NCI-H1048 (cell line): ENCODE measurements at regions not wholly inside any gene's neighbourhood (a gene's known extent, or its start where the extent isn't known, plus 50 kb on each side); places are given as distances from the start of the nearest gene placed in this dataset.

ENCODE experiments used
- DNase-seq: peaks from one replicate; lab custom pipeline; 2025; lab: John Stamatoyannopoulos, UW

GRCh38 chr13:82698383-82698782, 1183.9 kb downstream of the SLITRK1 start:
- no peak for DNase-seq

GRCh38 chr13:82693607-82694006, 1188.7 kb downstream of the SLITRK1 start:
- no peak for DNase-seq

- DNase-seq, result no peak
Measured at GRCh38 chr13:82688400-82688994, 1193.8 kb downstream of the SLITRK1 start.

GRCh38 chr13:82687884-82688283, 1194.4 kb downstream of the SLITRK1 start:
- no peak for DNase-seq

DNA sequence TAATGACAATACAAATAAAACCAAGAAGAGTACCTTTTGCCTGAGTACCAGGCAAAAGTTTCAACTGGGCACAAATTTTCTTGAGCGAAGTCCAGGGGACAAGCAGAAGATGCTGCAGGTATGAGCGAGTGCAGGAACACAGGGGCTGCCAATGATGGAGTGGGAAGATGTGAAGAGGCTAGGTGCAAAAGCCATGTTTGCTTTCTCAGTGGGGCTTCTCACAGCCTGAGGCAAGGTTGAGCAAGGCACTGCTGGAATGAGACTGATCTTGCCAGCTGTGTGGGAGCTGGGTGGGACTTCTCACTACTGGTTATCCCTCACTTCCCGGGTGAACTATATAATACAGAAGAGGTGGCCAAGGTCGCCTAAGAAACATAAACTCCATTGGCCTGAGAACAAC, 1200.7 kb downstream of the SLITRK1 start:
- no peak for DNase-seq

GRCh38 chr13:82678052-82678451, 1204.2 kb downstream of the SLITRK1 start:
- no peak for DNase-seq

DNA sequence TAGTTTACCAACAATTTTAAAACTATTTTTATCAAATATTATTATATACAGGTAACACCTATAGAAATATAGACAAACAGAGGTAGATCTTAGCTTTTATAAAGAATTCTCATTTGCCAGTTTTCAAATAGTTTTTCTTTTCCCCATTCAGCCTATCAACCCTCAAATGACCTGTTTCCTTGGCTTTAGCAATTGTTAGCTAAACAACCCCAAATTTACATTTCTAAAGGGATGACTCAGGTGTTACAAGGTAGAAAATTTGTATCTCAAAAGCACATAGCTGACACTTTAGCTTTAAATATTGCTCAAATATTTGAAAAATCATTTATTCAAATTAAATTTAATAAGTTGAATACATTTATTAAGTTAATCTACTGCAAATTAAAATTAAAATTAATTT, 1207.2 kb downstream of the SLITRK1 start:
- no peak for DNase-seq

DNA sequence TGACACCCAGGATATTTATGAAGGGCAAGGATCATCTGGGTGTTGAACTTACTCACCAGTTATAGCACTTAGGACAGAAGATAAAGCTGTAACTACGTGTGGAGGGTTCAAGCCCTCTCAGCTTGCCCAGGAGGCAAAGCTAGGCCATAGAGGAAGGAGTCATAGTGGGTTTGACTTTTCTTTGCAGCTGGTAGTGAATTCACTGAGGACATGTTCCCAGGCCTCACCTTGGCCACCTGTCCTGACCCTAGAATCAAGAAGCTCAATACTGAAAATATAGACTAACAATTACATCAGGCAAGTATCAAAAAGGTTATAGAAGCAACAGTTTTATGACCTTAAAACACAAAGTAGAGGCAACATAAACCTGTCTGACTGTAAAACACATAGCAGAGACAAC, 1207.7 kb downstream of the SLITRK1 start:
- no peak for DNase-seq

DNA sequence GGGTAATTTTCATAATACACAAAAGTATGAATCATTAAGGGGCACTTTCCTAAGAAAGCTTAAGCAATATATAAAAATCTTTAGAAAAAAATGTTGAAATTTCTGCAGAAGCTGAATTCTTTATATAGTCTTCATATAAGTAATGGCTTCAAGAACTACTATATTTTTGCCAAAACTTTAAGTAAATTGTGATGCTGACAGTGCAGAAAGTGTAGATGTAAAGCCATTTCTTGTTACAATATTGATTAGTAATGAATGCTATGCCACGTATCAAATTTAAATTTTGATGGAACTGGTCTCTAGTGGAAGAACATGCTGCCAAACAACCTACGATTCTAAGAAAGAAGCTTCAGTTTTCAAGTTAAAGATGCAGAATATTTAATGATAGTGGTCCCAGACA, 1210.0 kb downstream of the SLITRK1 start:
- DNase-seq, result no peak

GRCh38 chr13:82664183-82664582, 1218.1 kb downstream of the SLITRK1 start:
- no peak for DNase-seq

DNA sequence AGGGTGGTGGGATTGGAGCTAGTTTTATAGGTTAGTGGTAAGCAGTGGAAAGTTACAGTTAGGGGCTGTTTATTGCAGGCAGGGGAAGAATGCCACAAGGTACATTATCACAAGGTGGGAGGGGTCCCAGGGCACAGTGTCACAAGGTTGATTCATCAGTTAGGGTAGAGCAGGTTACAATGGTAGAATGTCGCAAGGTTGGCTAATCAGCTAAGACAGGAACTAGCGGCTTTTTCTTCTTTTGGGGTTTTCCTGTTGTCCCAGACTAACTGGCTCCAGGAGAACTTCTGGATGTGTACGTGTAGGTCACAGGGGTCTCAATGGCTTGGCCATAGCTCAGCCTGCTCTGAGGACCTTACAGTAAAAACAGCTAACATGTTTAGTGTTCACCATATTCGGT, 1221.1 kb downstream of the SLITRK1 start:
- no peak for DNase-seq

- DNase-seq, result no peak
Measured at GRCh38 chr13:82658811-82659210, 1223.5 kb downstream of the SLITRK1 start.

- DNase-seq, result no peak
Measured at GRCh38 chr13:82657471-82657870, 1224.8 kb downstream of the SLITRK1 start.

DNA sequence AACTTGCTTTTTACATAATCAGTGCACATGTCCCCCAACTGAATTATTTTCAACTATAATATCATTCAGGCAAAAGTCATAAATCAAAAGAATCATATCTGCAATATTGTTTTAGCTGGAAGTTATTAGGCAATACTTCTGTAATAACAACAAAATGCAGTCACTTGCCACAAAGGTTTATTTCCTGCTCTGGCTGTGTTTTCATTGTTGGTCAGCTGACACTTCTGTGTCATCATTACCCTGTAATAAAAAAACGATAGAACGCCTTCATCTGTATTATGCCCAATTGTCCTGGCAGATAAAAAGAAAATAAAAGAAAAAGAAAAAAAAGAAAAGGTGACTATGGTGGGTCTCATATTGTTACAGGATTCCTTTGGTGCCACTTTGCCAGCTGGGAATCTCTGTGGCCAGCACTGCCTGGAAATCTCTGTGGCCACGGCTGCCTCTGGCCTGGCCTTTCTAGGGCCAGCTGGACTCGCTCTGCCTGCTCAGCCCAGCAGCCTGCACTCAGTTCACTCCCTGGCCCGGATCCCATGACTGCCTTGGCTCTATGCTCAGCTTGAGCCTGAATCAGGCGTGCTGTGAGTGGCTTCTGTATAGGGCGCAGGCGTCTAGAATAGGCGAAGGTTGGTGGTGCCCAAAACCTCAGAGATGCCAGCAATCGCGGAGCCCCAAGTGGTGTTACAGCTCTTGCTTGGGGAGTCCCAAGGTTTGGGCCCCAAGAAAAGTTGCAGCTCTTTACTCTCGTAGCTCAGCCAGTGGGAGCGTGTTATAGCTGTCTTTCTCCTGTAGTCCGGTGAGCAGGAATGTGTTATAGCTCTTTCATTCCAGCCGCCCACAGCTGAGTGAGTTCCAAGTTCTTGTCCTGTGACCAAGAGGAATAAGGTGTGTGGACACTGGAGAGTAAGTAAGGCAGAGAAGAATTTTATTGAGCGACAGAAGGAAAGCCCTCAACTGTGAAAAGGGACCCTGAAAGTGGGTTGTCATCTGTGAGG, 1227.1 kb downstream of the SLITRK1 start:
- DNase-seq, result no peak

GRCh38 chr13:82654143-82654542, 1228.1 kb downstream of the SLITRK1 start:
- no peak for DNase-seq

DNA sequence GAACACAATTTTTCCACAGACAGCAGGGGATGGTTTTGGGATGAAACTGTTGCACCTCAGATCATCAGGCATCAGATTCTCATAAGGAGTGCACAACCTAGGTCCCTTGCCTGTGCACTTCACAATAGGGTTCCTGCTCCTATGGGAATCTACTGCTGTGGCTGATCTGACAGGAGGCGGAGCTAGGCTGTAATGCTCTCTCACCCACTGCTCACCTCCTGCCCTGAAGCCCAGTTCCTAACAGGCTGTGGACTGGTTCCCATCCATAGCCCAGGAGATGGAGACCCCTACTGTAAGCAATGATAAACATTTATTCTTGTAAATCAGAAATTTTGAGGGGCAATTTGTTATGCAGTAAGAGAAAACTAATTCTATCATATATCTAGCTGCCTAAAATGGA, 1234.7 kb downstream of the SLITRK1 start:
- DNase-seq, result no peak

DNA sequence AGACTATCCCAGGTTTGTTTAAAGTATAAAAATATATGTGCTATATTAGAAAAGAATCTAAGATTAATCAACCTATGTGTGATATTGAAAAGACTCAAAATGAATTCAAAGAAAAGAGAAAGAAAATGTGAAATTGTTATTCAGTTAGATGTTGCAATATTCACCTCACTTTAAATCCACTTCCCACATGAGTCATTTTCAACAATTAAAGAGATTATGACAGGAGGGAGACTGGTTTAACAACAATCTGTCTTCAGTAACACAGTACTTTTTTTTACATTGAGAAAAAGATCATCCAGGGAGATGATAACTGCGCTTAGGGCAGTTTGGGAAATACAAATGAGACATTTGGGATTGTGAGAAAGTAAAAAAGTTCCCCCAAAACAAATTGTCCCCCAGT, 1246.2 kb downstream of the SLITRK1 start:
- DNase-seq, result no peak

- no peak for DNase-seq
Measured at GRCh38 chr13:82634946-82635345, 1247.3 kb downstream of the SLITRK1 start.

DNA sequence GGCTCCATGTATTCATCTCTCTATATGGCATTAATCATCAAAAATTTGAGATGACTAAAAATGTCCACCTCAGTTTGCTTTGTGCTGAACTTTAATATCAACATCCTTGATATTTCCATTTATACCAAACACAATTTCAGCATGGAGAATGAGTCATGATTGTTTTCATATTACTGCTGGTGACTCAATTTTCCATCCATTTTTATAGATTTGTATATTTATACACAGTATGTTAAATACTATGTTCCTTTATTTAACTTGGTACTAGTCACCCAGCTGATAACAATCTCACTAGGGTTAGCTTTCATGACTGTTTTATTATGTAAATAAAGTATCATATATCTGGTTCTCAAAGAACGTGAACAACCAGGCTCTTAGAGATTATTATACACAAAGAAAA, 1255.1 kb downstream of the SLITRK1 start:
- no peak for DNase-seq

GRCh38 chr13:82625717-82626116, 1256.6 kb downstream of the SLITRK1 start:
- DNase-seq, result no peak

- DNase-seq, result no peak
Measured at GRCh38 chr13:82615043-82615442, 1267.2 kb downstream of the SLITRK1 start.

- no peak for DNase-seq
Measured at GRCh38 chr13:82614086-82614485, 1268.2 kb downstream of the SLITRK1 start.

- DNase-seq, result no peak
Measured at GRCh38 chr13:82606008-82606407, 1276.3 kb downstream of the SLITRK1 start.
